PC-3 (cell line): ENCODE measurements at regions not wholly inside any gene's neighbourhood (a gene's known extent, or its start where the extent isn't known, plus 50 kb on each side); places are given as distances from the start of the nearest gene placed in this dataset.

Source experiments
- ATAC-seq: fragments of 200-7000 bp; cut with Tn5 transposase; 2 replicates; pipeline ENCODE4 v1.9.1; 2020; ENCODE audit warnings: mild to moderate bottlenecking, moderate library complexity
- BruUV-seq: library from RNA; stranded (reverse); fragments of 400-500 nt; replicated peaks from 2 replicates; lab custom pipeline; 2021; lab: Mats Ljungman, UMichigan
- CTCF ChIA-PET: fragments of 300-600 bp; sonication (Branson Sonifier 250); formaldehyde crosslinking; loops from one replicate; lab custom pipeline; 2022; ENCODE audit warnings: antibody characterized with exemption; lab: Charles Lee
- POLR2A ChIA-PET: fragments of 300-600 bp; sonication (Branson Sonifier 250); formaldehyde crosslinking; loops from one replicate; lab custom pipeline; 2022; ENCODE audit warnings: antibody characterized with exemption; ENCODE audit not compliant: unreplicated experiment; lab: Charles Lee
- DNase-seq: peaks from one replicate; pipeline ENCODE4 v3.0.0-alpha.2; 2015
- H2AFZ ChIP-seq: fragments of 300-600 bp; sonication (generic); 2 replicates; pipeline ENCODE4 v1.6.0; 2016; ENCODE audit warnings: antibody characterized with exemption, low read length
- H3F3A ChIP-seq: fragments of 300-600 bp; sonication (generic); one replicate; pipeline ENCODE4 v1.6.0; 2017; ENCODE audit warnings: antibody characterized with exemption, low read length, control low read depth, mild to moderate bottlenecking; ENCODE audit not compliant: unreplicated experiment
- H3K27ac ChIP-seq: fragments of 300-600 bp; sonication (generic); 2 replicates; pipeline ENCODE4 v1.5.1; 2016; ENCODE audit warnings: mild to moderate bottlenecking, low read length
- H3K27me3 ChIP-seq: fragments of 300-600 bp; sonication (generic); 2 replicates; pipeline ENCODE4 v1.6.1; 2016; ENCODE audit warnings: low read length, mixed read lengths
- H3K36me3 ChIP-seq: fragments of 300-600 bp; sonication (generic); 2 replicates; pipeline ENCODE4 v1.6.1; 2016; ENCODE audit warnings: low read depth, mixed run types, low read length, mixed read lengths
- H3K4me1 ChIP-seq: fragments of 300-600 bp; sonication (generic); 2 replicates; pipeline ENCODE4 v1.5.1; 2016; ENCODE audit warnings: low read length; ENCODE audit not compliant: insufficient read depth
- H3K4me2 ChIP-seq: fragments of 300-600 bp; sonication (generic); 2 replicates; pipeline ENCODE4 v1.6.0; 2016; ENCODE audit warnings: low read length
- H3K4me3 ChIP-seq: fragments of 300-600 bp; sonication (generic); 2 replicates; pipeline ENCODE4 v1.5.1; 2016; ENCODE audit warnings: mild to moderate bottlenecking, low read length, mixed read lengths
- H3K79me2 ChIP-seq: fragments of 300-600 bp; sonication (generic); 2 replicates; pipeline ENCODE4 v1.6.1; 2017; ENCODE audit warnings: low read length, mixed read lengths
- H3K9ac ChIP-seq: fragments of 300-600 bp; sonication (generic); 2 replicates; pipeline ENCODE4 v1.6.0; 2016; ENCODE audit warnings: mild to moderate bottlenecking, low read length
- H3K9me2 ChIP-seq: fragments of 300-600 bp; sonication (generic); replicated peaks from 2 replicates; pipeline ENCODE4 v1.6.1; 2016; ENCODE audit warnings: mixed run types, low read length, mixed read lengths
- H3K9me3 ChIP-seq: fragments of 300-600 bp; sonication (generic); 2 replicates; pipeline ENCODE4 v1.6.1; 2016; ENCODE audit warnings: low read length, mixed read lengths
- H4K20me1 ChIP-seq: fragments of 300-600 bp; sonication (generic); 2 replicates; pipeline ENCODE4 v1.6.1; 2016; ENCODE audit warnings: low read length, mixed read lengths
- EZH2 ChIP-seq: fragments of 300-600 bp; sonication (generic); IDR thresholded peaks from one replicate; pipeline ENCODE4 v1.6.1; 2017; ENCODE audit warnings: antibody characterized with exemption, mild to moderate bottlenecking, low read length; ENCODE audit not compliant: unreplicated experiment
- EZH2phosphoT487 ChIP-seq: fragments of 300-600 bp; sonication (generic); IDR thresholded peaks from 2 replicates; pipeline ENCODE4 v1.6.1; 2018; ENCODE audit warnings: mild to moderate bottlenecking, antibody characterized with exemption, low read length, borderline replicate concordance
- intact Hi-C: fragments of 100-400 bp; cut with micrococcal nuclease; formaldehyde crosslinking; loops from 2 replicates; pipeline ENCODE4 v1.9.0; 2023
- TF ChIP-seq, protein P1 (sequence below): fragments of 300-600 bp; sonication (generic); conservative IDR thresholded peaks from 2 replicates; pipeline ENCODE4 v1.5.1; 2017; ENCODE audit warnings: antibody characterized with exemption, low read depth, mild to moderate bottlenecking, low read length

- no peaks in the 10 kb centered on the region for H3K27me3 ChIP-seq
- no peaks in the 10 kb centered on the region for H3K36me3 ChIP-seq
- no peaks in the 10 kb centered on the region for H3K9me3 ChIP-seq
- no peak overlapping the region for H3K9ac ChIP-seq
- CTCF ChIA-PET: no interaction called here
- no peak overlapping the region for H3K4me3 ChIP-seq
- H3K79me2 ChIP-seq: no peaks in the 10 kb centered on the region
- DNase-seq: no peak
- no peaks in the 10 kb centered on the region for H4K20me1 ChIP-seq
- H3F3A ChIP-seq: peaks cover 4% of the 10 kb centered on the region
- no peaks in the 10 kb centered on the region for H3K9me2 ChIP-seq
- 0 out of 2 replicates have a peak, but pooled peaks have one; percentile 11 for ATAC-seq
- BruUV-seq: no TSS peak
- intact Hi-C loops: no loop called here
- H3K27ac ChIP-seq: no peak overlapping the region
- TF ChIP-seq, protein P1, sequence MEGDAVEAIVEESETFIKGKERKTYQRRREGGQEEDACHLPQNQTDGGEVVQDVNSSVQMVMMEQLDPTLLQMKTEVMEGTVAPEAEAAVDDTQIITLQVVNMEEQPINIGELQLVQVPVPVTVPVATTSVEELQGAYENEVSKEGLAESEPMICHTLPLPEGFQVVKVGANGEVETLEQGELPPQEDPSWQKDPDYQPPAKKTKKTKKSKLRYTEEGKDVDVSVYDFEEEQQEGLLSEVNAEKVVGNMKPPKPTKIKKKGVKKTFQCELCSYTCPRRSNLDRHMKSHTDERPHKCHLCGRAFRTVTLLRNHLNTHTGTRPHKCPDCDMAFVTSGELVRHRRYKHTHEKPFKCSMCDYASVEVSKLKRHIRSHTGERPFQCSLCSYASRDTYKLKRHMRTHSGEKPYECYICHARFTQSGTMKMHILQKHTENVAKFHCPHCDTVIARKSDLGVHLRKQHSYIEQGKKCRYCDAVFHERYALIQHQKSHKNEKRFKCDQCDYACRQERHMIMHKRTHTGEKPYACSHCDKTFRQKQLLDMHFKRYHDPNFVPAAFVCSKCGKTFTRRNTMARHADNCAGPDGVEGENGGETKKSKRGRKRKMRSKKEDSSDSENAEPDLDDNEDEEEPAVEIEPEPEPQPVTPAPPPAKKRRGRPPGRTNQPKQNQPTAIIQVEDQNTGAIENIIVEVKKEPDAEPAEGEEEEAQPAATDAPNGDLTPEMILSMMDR: no peak
- no peak for TF ChIP-seq EZH2phosphoT487
- no peak overlapping the region for H3K4me2 ChIP-seq
- POLR2A ChIA-PET: no interaction called here
- no peak overlapping the region for H2AFZ ChIP-seq
- peaks cover 14% of the 10 kb centered on the region for H3K4me1 ChIP-seq
These were observed 91.5 kb downstream of the COX18 start for GRCh38 chr4:72977936-72978485.

- Histone ChIP-seq H3K9me2 (no peaks in the 10 kb centered on the region), H3K36me3 (no peaks in the 10 kb centered on the region), H3K9ac (no peak overlapping the region), H3K4me3 (no peak overlapping the region), H3K27me3 (no peaks in the 10 kb centered on the region), H3K9me3 (no peaks in the 10 kb centered on the region), H3K4me1 (peaks cover 28% of the 10 kb centered on the region), H3K27ac (no peak overlapping the region), H4K20me1 (no peaks in the 10 kb centered on the region), H3K4me2 (0 out of 2 replicates have a peak overlapping the region, but pooled peaks have one; percentile 4), H2AFZ (no peak overlapping the region), H3K79me2 (no peaks in the 10 kb centered on the region), H3F3A (peaks cover 4% of the 10 kb centered on the region)
- ATAC-seq (peak; percentile 7; the same call in 1 of the 2 replicates), DNase-seq (peak; percentile 30)
- BruUV-seq: no TSS peak
- no peak for TF ChIP-seq EZH2phosphoT487
- TF ChIP-seq, protein P1: no peak
- no peak for TF ChIP-seq EZH2
- POLR2A ChIA-PET: interaction anchor here (0.6 kb wide), 1 partner anchor 408 kb away, joined by 4 read pairs; no protein-coding TSS in a partner anchor
- intact Hi-C loops: no loop called here
- CTCF ChIA-PET: no interaction called here
These were observed 94.1 kb downstream of the COX18 start for GRCh38 chr4:72975488-72975784.

- ATAC-seq (peak; percentile 48), DNase-seq (peak; percentile 56)
- H3F3A ChIP-seq: peaks cover 4% of the 10 kb centered on the region
- H3K27me3 ChIP-seq: no peaks in the 10 kb centered on the region
- intact Hi-C loops: no loop called here
- H3K36me3 ChIP-seq: no peaks in the 10 kb centered on the region
- H3K9me2 ChIP-seq: no peaks in the 10 kb centered on the region
- no TSS peak for BruUV-seq
- CTCF ChIA-PET: no interaction called here
- no peak overlapping the region for H3K9ac ChIP-seq
- POLR2A ChIA-PET: interaction anchor here (0.6 kb wide), 1 partner anchor 407 kb away, joined by 4 read pairs; no protein-coding TSS in a partner anchor
- H4K20me1 ChIP-seq: no peaks in the 10 kb centered on the region
- no peak overlapping the region for H3K4me3 ChIP-seq
- H2AFZ ChIP-seq: no peak overlapping the region
- H3K4me2 ChIP-seq: peak overlapping the region; percentile 4; the same call in 1 of the 2 replicates
- H3K4me1 ChIP-seq: peaks cover 28% of the 10 kb centered on the region
- H3K9me3 ChIP-seq: no peaks in the 10 kb centered on the region
- TF ChIP-seq EZH2 (no peak), EZH2phosphoT487 (no peak)
- TF ChIP-seq, protein P1: no peak
- no peaks in the 10 kb centered on the region for H3K79me2 ChIP-seq
- H3K27ac ChIP-seq: no peak overlapping the region
These were observed 94.6 kb downstream of the COX18 start for GRCh38 chr4:72974694-72975487.
